ENCODE measurements at regions not wholly inside any gene's neighbourhood (a gene's known extent, or its start where the extent isn't known, plus 50 kb on each side); places are given as distances from the start of the nearest gene placed in this dataset.

DNA sequence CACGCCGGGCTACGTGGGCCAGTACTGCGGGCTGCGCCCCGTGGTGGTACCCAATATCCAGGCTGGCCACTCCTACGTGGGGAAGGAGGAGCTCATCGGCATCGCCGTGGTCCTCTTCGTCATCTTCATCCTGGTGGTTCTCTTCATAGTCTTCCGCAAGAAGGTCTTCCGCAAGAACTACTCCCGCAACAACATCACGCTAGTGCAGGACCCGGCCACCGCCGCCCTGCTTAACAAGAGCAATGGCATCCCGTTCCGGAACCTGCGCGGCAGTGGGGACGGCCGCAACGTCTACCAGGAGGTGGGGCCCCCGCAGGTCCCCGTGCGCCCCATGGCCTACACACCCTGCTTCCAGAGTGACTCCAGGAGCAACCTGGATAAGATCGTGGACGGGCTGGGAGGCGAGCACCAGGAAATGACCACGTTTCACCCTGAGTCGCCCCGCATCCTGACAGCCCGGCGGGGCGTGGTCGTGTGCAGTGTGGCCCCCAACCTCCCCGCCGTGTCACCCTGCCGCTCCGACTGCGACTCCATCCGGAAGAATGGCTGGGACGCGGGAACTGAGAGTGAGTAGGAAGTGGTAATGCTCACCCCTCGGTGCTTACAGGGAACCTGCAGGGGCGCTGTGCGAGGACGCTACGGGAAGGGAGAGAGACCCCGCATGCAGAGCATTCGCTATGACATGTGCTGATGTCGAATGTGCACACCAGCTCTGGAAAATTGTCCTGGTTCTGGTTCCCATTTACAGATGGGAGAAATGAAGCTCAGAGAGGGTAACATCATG lies 86.4 kb upstream of the MTNR1B start:
- no peak for DNase-seq

DNA sequence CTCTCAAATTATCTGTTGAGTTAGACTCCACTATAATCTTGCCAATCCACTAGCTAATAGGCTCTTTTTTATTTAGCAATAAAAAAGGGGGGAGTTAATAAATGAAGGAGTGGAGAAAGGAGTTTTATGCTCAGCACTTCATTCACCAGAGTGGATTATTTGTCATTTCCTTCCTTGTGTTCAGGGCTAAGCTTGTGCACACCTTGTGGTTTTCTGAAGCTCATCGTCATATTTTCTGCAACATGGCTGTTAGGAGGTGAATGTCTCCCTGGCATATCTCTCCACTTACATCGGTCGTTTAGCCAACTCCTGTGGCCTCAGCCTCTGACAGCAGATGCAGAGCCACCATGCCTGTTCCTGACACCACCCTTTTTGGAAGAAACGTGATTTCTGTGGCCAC lies 83.9 kb upstream of the MTNR1B start:
- DNase-seq: no peak

DNA sequence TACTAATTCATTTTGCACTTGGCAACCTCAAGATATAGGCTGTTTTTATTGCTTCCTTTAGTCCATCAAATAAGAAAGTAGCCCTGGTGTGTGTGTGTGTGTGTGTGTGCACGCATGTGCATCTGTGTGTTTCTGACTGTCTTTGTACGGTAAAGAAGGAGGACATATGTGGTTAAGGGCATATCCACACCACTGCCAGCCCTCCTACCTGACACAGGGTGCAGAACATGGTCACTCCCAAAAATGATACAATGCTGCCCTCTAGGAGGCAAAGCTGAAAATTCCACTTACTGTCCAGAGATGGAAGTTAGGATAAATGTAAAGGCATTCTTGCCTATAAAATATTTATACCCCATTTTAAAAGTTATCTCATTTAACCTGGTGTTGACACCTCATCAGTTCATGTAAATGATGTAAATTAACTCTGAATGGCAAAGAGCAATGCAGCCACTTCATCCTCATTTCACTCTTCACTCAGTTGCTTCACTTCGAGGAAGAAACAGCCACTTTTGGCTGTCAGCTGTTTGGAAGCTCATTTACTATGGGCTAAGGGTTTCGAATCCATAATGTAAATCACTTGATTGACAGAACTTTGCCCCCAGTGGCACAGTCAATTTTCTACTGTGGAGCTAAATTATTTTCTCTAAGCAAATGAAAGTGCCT lies 83.1 kb upstream of the MTNR1B start:
- peak; percentile 80 for DNase-seq

DNA sequence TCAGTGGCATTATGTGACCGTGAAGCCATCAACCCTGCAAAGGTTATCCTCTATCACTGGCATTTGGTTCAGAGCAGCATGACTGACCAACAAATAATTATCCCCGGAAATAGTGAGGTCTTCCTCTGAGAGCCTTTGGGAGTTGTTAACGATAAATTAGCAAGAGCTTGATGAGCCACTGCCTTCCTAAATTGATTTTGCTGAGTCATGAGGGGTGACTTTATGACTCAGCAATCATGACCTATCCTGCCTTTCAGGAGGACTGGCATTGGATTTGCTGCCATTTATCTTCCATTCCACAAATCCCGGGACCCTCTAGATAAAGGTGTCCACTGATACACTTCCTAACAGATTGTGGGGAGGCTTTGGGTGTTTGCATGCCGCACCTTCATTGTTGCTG lies 80.8 kb upstream of the MTNR1B start:
- DNase-seq: peak; percentile 39

DNA sequence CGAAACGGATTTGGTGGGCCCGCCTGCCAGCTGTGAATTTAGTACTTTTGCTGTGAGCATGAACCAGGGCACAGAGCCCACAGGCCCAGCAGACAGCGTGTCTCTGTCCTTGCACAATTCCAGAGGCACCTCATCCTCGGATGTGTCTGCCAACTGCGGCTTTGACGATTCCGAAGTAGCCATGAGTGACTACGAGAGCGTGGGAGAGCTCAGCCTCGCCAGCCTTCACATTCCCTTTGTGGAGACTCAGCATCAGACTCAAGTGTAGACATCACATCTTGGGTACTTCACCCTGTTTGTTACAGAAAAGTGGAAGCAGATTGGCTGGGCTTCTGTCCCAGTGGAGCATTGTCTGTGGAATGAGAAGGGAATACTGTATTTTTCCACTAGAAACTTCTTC lies 78.6 kb upstream of the MTNR1B start:
- DNase-seq: no peak

DNA sequence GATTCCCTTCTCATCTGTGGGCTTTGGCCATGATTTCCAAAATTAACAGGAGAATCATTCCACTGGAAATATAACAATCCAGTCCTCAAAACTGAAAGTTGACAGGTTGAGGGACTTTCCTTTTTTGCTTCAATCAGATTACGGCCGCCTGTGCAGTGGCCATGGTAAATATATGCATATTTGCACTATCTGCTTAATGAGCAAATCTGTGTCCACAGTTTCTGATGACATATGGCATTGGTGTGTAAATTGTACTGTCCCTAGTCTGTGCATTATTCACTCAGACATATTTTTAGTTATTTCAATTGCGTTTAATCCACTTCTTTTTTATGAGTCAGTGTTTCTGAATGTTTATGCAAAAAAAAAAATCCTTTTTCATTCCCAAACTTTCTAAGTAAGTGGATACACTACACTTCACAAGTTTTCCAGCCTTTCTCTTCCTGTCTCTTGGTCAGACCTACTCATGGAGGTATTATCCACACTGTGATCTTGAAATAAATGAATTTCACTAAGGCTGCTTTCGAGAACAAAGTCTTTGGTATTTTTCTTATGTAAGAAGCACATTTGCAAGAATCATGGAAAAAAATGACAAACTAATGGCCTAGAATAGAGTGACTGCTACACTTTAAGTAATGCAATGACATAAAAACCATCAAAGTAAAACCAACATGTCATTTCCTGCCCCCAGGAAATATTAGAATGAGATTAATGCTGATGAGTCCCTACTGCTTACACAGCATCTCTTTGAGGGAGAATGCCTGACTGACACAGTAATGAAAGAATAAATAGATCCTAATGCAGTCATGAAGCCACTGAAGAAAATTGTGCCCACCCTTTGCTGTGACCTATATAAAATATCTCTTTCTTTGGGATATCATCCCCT lies 76.4 kb upstream of the MTNR1B start:
- no peak for DNase-seq

DNA sequence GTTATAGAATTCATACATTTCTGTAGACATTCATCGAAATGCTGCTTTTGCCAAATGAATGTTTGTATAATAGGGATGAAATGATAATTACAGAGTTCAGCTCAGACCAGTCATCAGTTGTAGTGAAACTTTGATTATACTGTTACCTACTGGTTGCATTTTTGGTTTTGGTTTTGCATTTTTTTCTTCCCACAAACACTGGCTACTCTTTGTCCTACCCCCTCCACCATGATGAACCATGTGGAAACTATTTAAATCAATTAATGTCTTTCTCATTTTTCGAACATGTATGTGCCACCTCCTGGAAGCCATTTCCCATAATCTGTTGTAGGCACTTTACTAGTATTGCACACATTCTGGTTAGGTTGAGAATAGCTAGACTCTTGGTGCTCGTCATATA lies 75.3 kb upstream of the MTNR1B start:
- DNase-seq: no peak

DNA sequence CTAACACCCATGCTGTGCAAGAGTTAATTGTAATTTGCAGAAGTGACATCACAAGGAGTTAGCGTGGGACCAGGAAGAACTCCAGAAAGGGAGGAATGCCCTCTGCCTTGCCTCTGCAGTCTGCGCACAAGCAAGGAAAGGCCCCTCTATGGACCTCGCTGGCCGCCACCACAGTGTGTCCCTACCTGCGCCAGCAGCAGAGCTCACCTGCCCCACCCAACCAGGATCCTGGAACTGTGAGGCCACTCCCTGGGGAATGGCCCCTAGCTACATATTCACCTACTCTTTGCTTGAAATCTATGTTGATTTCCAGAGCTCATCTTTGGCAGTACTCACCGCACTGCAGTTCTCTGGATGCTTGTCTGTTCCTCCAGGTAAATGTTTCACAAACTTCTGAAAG lies 72.0 kb upstream of the MTNR1B start:
- no peak for DNase-seq

DNA sequence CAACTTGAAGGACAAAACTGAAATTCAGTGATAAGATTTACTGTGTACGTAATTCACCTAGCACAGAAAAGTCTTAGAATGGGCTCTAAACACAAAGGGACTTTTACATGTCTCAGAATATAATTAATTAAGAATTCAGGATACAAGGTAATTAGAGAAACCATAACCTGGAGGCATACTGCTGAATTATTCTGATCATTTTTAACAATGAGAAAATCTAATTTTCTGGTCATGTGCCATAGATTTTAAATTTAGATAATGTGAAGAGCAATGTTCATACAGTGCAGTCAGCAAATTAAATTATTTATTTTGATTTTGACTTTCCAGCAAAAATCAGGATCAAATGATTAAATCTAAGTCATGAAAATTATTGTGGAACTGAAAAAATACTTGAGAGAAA lies 67.0 kb upstream of the MTNR1B start:
- no peak for DNase-seq

DNA sequence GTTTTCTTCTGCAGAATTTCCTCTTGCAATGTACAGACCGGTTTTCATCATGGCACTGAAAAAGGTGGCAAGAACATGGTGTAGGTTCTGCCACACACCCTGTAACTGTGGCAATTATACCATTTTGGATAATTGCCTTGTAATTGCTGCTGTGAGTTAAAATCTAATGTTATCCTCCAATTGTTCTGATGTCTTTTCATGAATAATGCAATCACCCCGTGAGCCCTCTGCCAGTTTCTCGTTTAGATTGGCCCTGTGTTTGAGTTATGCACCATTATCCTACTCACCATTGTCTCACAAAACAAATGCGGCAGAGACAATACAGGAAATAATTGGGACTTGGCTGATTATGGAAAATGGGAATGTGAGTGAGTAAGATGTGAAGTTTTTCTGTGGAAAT lies 61.8 kb upstream of the MTNR1B start:
- no peak for DNase-seq

DNA sequence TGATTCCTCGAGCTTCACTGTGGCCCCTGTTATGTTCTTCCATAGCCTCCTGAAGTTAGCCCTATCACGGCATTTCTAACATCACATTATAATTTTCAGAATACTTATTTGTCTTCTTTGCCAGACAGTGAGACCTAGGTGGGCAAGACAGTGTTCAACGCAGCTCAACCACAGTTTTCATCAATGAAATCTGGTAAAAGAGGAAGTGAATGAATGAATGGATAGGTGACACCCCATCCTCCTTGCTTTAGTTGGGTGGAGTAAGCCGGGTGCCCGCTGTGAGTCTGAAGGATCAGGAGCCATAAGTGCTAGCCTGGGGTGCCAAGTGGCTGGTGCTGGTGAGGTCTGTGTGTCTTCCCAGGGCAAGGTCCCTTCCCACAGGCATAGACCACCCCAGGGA lies 60.2 kb upstream of the MTNR1B start:
- DNase-seq: no peak

DNA sequence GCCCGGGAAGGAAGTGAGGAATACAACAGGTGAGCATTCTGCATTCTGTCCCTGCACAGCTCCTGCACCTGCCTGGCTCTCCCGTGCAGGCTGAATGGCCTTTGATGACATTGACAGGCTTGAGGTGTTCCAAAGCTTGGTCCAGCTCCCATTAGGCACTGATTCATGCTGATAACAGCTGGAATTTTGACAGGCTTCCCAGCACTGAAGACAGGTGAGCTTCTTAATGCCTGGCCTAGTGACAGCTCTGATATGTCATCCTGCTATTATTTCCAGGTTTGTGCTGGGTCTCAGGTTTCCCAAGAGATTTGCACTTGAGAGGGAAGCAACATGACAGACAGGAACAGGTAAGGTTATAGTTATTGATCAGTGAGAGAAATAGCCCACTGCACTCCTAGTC lies 58.0 kb upstream of the MTNR1B start:
- DNase-seq: no peak

DNA sequence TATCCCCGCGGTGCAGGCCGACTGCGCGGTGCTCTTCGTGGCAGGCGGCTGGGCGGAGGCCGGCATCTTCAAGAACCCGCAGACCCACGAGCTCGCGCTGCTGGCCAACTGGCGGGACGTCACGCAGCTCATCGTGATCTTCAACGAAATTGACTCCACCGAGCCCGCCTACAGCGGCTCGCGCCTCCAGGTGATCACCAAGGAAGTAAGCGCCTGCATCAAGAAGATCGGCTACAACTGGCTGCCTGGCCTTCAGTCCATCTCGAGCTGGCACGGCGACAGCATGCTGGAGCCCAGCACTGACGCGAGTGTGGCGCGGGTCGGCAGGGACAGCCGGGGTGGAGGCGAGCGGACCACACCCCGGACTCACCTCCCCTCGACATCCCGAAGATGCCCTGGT lies 53.9 kb upstream of the MTNR1B start:
- no peak for DNase-seq

DNA sequence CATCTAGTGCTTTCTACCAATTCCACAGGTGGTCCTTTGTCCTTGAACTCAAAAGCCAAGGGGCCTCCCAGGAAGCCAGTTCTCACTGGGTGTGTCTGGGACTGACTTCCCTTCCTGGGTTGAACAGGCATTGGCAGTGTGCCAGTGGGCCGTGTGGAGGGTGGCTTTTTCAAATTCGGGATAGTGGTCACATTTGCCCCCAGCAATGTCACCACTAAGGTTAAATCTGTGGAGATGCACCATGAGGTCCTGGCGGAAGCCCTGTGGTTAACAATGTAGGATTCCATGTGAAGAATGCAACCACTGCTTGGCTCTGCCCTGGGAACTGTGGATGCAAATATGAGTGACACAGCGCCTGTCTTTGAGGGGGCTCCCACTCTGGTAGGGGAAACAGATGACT lies 53.2 kb upstream of the MTNR1B start:
- no peak for DNase-seq

DNA sequence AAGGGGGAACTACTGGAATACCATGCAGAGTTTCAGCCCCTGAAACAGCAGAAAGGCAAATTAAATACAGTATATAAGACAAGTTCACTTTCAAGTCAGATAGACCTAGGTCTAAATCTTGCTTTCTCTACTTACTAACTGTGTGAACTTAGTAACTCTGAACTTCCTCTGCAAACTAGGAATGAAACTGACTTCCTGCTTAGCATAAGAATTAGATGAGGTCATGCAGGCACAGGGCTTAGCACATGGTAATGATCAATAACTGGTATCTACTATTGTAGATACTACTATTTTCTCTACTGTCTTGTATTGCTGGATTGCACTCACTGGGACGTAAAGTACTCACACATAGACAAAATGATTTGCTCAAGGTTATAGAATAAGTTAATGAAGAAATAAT lies 51.5 kb upstream of the MTNR1B start:
- DNase-seq: no peak

DNA sequence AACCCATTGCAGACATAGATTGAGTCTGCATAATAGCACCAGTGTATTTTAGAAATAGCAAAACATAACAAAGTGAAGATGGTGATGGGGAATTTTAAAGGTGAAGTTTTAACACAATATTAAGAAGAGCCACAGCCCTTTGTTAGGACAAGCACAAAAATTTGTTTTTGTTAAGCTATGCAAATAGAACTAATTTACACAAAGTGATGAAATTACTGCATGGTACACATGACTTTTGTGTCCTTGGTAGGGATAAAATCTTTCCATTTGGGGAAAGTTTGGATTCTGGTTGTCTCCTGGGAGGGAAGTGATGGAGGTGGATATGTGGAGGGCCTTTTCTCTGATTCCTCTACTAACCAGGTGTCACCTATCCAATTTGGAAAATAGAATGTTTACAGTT lies 50.4 kb upstream of the MTNR1B start:
- no peak for DNase-seq

Data from OCI-M1 (cell line).